ENCODE measurements at regions not wholly inside any gene's neighbourhood (a gene's known extent, or its start where the extent isn't known, plus 50 kb on each side); places are given as distances from the start of the nearest gene placed in this dataset.
"Not testable (repeated sequence)": the region's sequence is repeated elsewhere in the genome, so short reads cannot be mapped to it uniquely, and the experiment has no call there.

DNA sequence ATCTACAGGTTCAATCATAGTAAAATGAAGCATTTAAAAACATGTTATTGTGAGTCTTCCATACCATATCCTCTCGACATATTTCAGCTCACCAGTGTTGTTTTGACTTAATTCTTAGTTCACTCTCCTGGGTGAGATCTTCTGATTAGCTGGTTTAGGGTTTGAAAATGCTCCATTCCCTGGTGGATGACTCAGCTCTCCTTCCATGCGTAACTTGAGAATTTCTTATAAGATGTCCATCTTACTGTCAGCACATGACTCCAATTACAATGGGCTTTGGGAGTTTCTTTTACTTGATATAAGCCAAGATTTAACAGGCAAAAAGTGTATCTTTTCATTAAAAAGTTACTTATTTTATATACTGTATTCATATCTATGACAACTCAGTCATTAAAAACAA is 476.5 kb downstream of the BRINP3 start:
- Histone ChIP-seq H3K4me1 (ENCODE audit: insufficient read depth, low read length) (no peaks in the 10 kb centered on the region), H3K9me3 (ENCODE audit: low read length) (no peaks in the 10 kb centered on the region), H3K4me3 (ENCODE audit: low read length) (no peak overlapping the region), H3K27me3 (ENCODE audit: insufficient read depth, low read length) (no peaks in the 10 kb centered on the region), H2AFZ (ENCODE audit: low read depth, low read length) (no peak overlapping the region), H3K36me3 (ENCODE audit: insufficient read depth, low read length) (no peaks in the 10 kb centered on the region)

DNA sequence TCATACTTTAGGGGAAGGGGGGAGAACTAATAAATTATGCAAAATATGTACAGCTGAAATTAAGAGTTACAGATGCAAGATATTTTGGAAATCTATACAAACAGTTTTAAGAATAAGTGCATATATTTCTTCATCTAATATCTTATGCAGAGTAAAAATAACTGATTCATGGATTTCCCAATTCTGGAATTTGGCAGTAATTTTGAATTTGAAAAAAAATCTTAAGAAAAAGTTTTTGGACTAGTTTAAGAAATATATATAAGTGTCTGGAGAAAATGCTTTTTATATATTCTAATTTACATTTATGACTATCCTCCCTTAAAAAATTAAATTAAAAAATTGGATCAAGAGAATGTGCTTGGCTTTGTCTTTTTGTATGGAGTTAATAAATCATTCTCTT is 474.3 kb downstream of the BRINP3 start:
- no peaks in the 10 kb centered on the region for H3K9me3 ChIP-seq (ENCODE audit: low read length)
- no peak overlapping the region for H3K4me3 ChIP-seq (ENCODE audit: low read length)
- no peaks in the 10 kb centered on the region for H3K36me3 ChIP-seq (ENCODE audit: insufficient read depth, low read length)
- no peak overlapping the region for H2AFZ ChIP-seq (ENCODE audit: low read depth, low read length)
- no peaks in the 10 kb centered on the region for H3K27me3 ChIP-seq (ENCODE audit: insufficient read depth, low read length)
- no peaks in the 10 kb centered on the region for H3K4me1 ChIP-seq (ENCODE audit: insufficient read depth, low read length)

DNA sequence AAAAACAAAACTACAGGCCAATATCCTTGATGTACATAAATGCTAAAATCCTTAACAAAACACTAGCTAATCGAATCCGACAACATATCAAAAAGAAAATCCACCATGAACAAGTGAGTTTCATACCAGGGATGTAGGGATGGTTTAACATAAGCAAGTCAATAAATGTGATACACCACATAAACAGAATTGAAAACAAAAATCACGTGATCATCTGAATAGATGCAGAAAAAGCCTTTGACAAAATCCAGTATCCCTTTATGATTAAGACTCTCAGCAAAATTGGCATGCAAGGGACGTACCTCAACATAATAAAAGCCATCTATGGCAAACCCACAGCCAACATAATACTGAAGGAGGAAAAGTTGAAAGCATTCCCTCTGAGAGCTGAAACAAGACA is 466.1 kb downstream of the BRINP3 start:
- Histone ChIP-seq H3K4me1 (ENCODE audit: insufficient read depth, low read length) (no peaks in the 10 kb centered on the region), H2AFZ (ENCODE audit: low read depth, low read length) (no peak overlapping the region), H3K27me3 (ENCODE audit: insufficient read depth, low read length) (no peaks in the 10 kb centered on the region)

DNA sequence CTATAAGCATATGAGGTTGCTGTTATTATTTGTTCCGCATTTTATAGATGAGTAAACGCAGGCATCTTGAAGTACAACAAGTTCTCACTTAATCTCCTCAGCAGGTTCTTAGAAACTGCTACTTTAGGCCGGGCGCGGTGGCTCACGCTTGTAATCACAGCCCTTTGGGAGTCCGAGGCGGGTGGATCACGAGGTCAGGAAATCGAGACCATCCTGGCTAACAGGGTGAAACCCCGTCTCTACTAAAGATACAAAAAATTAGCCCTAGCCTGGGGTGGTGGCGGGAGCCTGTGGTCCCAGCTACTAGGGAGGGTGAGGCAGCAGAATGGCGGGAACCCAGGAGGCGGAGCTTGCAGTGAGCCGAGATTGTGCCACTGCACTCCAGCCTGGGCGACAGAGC is 458.5 kb downstream of the BRINP3 start:
- not testable (repeated sequence) for H3K36me3 ChIP-seq (ENCODE audit: insufficient read depth, low read length); H3K4me1 ChIP-seq (ENCODE audit: insufficient read depth, low read length); H2AFZ ChIP-seq (ENCODE audit: low read depth, low read length); H3K27me3 ChIP-seq (ENCODE audit: insufficient read depth, low read length); H3K4me3 ChIP-seq (ENCODE audit: low read length); H3K9me3 ChIP-seq (ENCODE audit: low read length)

More for the DNA sequence above, 466.1 kb downstream of the BRINP3 start:
- H3K4me3 ChIP-seq (ENCODE audit: low read length), result no peak overlapping the region
- no peaks in the 10 kb centered on the region for H3K36me3 ChIP-seq (ENCODE audit: insufficient read depth, low read length)
- H3K9me3 ChIP-seq (ENCODE audit: low read length), result no peaks in the 10 kb centered on the region

DNA sequence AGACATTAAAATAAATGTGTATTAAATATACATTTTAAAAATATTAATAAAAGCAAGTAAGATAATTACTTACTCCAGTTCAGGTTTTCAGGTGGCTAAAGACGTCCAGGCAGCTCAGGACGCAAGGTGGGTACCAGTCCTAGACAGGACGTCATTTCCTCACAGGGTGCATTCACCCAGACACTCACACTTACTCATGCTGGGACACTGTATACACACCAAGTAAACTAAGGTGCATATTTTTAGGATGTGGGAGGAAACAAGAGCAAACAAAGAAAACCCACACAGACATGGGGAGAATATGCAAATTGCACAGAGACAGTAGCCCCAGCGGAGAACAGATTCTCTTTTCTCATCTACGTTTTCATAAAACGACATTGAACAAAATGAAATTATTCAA is 457.9 kb downstream of the BRINP3 start:
- Histone ChIP-seq H3K36me3 (ENCODE audit: insufficient read depth, low read length) (no peaks in the 10 kb centered on the region), H3K4me1 (ENCODE audit: insufficient read depth, low read length) (no peaks in the 10 kb centered on the region), H2AFZ (ENCODE audit: low read depth, low read length) (no peak overlapping the region), H3K4me3 (ENCODE audit: low read length) (no peak overlapping the region), H3K27me3 (ENCODE audit: insufficient read depth, low read length) (no peaks in the 10 kb centered on the region), H3K9me3 (ENCODE audit: low read length) (no peaks in the 10 kb centered on the region)

DNA sequence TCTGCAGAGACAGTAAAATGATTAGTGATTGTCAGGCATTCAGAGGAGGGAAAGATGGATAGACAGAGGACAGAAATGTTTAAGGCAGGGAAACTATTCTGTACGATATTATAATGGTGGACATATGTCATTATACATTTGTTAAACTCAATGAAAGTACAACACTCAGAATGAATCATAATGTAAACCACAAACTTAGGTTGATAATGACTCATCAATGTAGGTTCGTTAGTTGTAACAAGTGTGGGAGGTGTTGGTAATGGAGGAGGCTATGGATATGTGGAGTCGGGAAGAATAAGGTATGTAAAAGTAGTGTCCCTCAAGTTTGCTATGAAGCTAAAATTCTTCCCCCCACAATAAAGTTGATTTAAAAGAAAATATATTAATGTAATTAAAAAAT is 455.0 kb downstream of the BRINP3 start:
- Histone ChIP-seq H3K9me3 (ENCODE audit: low read length) (no peaks in the 10 kb centered on the region), H3K27me3 (ENCODE audit: insufficient read depth, low read length) (no peaks in the 10 kb centered on the region), H2AFZ (ENCODE audit: low read depth, low read length) (no peak overlapping the region), H3K36me3 (ENCODE audit: insufficient read depth, low read length) (no peaks in the 10 kb centered on the region), H3K4me1 (ENCODE audit: insufficient read depth, low read length) (no peaks in the 10 kb centered on the region), H3K4me3 (ENCODE audit: low read length) (no peak overlapping the region)

DNA sequence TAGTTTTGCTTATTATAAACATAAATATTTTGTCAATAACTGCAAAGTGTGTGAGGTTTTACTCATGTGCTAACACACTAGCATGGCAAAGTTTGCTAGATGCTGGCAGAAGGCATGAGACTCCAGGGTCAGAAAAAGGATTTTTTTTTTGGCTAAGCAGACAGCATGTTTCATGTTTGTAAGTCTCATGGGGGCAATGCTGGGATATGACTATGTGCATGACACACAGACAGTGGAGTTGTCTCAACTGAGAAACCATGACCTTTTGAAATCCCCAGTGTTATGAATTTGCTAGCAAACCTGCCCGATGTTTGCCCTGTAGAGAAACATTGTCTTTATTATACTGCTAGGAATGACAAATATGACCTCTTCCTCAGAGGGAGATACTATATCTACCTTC is 448.2 kb downstream of the BRINP3 start:
- Histone ChIP-seq H3K36me3 (ENCODE audit: insufficient read depth, low read length) (no peaks in the 10 kb centered on the region), H3K4me1 (ENCODE audit: insufficient read depth, low read length) (no peaks in the 10 kb centered on the region), H3K9me3 (ENCODE audit: low read length) (no peaks in the 10 kb centered on the region), H3K4me3 (ENCODE audit: low read length) (no peak overlapping the region), H2AFZ (ENCODE audit: low read depth, low read length) (no peak overlapping the region), H3K27me3 (ENCODE audit: insufficient read depth, low read length) (no peaks in the 10 kb centered on the region)

DNA sequence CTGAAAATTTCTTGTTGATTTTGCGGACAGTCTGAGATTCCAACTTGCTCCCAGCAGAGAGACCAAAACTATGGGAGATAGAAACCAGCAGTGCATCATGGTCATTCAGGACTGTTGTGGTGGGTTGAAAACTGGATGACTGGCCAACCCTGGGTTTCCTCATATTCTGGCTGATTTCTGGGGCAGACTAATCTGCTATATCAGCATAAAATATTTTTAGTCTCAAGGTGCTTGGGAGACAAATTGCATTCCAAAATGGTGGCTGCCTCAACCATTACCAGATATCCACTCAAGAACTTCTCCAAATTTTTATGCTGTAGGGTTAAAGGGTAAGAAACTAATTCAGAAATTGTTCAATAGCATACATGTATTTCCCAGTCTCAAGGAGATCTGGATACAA is 434.0 kb downstream of the BRINP3 start:
- no peak overlapping the region for H2AFZ ChIP-seq (ENCODE audit: low read depth, low read length)

DNA sequence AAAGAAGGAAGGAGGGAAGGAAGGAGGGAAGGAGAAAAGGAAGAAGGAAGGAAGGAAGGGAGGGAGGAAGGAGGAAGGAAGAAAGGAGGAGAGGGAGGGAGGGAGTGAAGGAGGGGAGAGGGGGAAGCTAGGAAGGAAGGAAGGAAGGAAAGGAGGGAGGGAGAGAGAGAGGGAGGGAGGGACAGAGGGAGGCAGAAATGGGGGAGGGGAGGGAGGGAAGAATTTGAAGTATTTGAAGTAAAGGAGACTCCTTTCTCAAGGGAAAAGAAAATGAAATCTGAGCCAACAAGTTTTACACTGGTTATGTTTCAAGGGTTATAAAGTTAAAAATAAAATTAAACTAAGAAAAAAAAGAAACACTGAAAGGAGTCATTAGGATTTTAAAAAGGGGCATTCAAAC is 431.4 kb downstream of the BRINP3 start:
- H3K9me3 ChIP-seq (ENCODE audit: low read length), result no peaks in the 10 kb centered on the region
- H3K36me3 ChIP-seq (ENCODE audit: insufficient read depth, low read length), result no peaks in the 10 kb centered on the region
- H3K4me3 ChIP-seq (ENCODE audit: low read length), result no peak overlapping the region
- no peaks in the 10 kb centered on the region for H3K27me3 ChIP-seq (ENCODE audit: insufficient read depth, low read length)
- peaks cover 7% of the 10 kb centered on the region for H3K4me1 ChIP-seq (ENCODE audit: insufficient read depth, low read length)
- H2AFZ ChIP-seq (ENCODE audit: low read depth, low read length), result no peak overlapping the region

More for the DNA sequence above, 434.0 kb downstream of the BRINP3 start:
- Histone ChIP-seq H3K4me3 (ENCODE audit: low read length) (no peak overlapping the region), H3K4me1 (ENCODE audit: insufficient read depth, low read length) (peaks cover 4% of the 10 kb centered on the region), H3K9me3 (ENCODE audit: low read length) (no peaks in the 10 kb centered on the region), H3K27me3 (ENCODE audit: insufficient read depth, low read length) (no peaks in the 10 kb centered on the region), H3K36me3 (ENCODE audit: insufficient read depth, low read length) (no peaks in the 10 kb centered on the region)

Measured in neuron (in vitro differentiated cells).